Fibroblast of mammary gland (primary cell): ENCODE measurements at regions not wholly inside any gene's neighbourhood (a gene's known extent, or its start where the extent isn't known, plus 50 kb on each side); places are given as distances from the start of the nearest gene placed in this dataset.

ENCODE experiments used
- DNase-seq: peaks from one replicate; pipeline ENCODE4 v3.0.0-alpha.2; 2010; ENCODE audit warnings: low read depth
- H3K4me3 ChIP-seq: 2 replicates; pipeline ENCODE4 v1.5.1; 2011; ENCODE audit warnings: low read depth, mild to moderate bottlenecking, low read length, moderate library complexity; ENCODE audit not compliant: control insufficient read depth
- TF ChIP-seq, protein P1 (sequence below): conservative IDR thresholded peaks from 2 replicates; pipeline ENCODE4 v1.5.1; 2011; ENCODE audit warnings: low read depth, low read length, inconsistent platforms; ENCODE audit not compliant: control insufficient read depth, insufficient read depth

DNA sequence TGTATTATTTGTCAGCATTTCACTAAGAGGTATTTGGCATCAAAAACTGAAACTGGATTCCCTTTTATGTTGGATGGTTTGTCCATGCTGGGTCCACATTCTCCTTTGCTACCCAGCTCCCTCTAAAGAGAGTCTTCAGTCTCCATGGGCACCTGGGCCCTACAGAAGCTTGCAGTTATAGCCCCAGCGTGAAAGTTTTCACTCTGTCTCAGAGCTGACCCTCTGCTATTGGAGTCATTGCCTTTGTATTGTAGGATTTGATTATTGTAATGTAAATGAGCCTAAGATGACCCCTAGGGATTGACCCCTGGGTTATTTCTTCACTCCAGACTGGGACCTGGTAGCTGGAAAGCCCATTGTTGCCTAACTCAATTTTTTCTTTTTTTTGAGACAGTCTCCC, 1026.5 kb upstream of the EEF2KMT start:
- DNase-seq: no peak
- no peak overlapping the region for H3K4me3 ChIP-seq
- TF ChIP-seq, protein P1, sequence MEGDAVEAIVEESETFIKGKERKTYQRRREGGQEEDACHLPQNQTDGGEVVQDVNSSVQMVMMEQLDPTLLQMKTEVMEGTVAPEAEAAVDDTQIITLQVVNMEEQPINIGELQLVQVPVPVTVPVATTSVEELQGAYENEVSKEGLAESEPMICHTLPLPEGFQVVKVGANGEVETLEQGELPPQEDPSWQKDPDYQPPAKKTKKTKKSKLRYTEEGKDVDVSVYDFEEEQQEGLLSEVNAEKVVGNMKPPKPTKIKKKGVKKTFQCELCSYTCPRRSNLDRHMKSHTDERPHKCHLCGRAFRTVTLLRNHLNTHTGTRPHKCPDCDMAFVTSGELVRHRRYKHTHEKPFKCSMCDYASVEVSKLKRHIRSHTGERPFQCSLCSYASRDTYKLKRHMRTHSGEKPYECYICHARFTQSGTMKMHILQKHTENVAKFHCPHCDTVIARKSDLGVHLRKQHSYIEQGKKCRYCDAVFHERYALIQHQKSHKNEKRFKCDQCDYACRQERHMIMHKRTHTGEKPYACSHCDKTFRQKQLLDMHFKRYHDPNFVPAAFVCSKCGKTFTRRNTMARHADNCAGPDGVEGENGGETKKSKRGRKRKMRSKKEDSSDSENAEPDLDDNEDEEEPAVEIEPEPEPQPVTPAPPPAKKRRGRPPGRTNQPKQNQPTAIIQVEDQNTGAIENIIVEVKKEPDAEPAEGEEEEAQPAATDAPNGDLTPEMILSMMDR: no peak

DNA sequence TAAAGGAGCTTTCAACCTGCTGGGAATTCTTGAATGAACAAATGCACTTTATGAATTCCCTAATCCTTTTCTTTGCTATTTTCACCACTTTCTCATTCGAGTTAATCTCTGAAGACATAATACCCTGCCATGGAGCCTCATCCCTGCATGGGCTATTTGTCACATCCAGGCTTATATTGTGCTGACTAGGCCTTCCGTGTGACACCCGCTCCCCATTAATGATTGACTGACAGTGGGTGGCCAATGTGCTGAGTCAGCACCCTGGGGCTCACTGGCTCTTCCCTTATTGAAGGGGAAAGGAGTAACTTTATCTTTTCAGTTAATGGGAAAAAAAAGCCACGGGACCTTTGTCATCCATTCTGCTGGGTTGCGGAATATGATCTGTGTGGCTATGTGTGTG, 1024.8 kb upstream of the EEF2KMT start:
- TF ChIP-seq, protein P1: no peak
- H3K4me3 ChIP-seq: no peak overlapping the region
- DNase-seq: no peak

DNA sequence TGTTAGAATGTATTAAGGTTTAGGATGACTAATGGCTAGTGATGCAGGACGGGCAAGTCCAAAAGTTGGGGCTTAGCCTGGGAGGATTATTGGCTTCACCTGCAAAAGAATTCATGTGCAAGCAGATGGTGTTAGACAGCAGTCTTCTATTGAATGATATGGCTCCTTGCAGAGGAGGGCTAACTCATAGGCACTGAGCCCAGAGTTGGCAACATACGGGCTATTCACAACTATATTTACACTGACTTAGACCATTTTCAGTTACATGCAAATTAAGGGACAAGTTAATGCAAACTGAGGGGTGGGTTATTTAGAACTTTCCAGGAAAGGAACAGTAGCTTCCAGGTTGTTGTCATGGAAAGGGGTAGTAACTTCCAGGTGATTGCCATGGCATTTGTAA, 1017.1 kb upstream of the EEF2KMT start:
- TF ChIP-seq, protein P1: no peak
- no peak overlapping the region for H3K4me3 ChIP-seq
- DNase-seq: no peak

DNA sequence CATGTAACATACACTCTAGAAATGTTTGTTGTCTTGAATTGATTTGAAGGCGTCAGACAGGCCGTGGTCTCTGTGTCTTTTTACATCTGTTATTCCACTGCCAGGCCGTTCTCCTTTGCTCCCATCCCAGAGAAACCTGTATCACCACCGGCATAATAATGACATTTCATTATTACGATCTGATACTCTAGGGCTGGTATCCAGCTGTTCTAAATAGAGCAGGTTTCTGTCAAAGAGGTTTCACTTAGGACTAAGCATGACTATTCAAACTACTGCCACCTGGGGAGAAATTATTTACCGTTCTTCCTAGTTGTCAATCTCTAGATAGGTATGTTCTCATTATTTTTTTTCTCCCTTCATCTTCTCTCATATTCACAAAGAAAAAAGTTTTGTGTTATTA, 1016.2 kb upstream of the EEF2KMT start:
- TF ChIP-seq, protein P1: no peak
- no peak for DNase-seq
- no peak overlapping the region for H3K4me3 ChIP-seq

DNA sequence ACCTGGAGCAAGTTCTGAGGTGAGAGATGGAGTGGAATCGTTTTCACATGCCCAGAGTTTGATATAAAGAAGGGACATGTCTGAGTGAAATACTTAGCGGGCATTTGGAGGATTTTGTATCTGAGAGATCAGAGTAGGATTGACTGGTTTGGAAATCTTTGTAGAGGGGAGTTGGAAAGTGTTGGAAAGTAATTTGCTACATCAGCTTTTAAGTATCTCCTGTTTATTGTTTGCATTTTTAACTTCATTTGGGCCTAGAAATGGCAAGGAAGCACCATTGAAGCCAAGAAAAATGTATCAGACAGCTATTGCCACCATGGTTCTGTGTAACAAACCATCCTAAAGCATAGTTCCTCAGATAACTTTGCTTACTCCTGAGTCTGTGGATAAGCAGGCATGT, 1015.1 kb upstream of the EEF2KMT start:
- H3K4me3 ChIP-seq: no peak overlapping the region
- TF ChIP-seq, protein P1: no peak
- no peak for DNase-seq

DNA sequence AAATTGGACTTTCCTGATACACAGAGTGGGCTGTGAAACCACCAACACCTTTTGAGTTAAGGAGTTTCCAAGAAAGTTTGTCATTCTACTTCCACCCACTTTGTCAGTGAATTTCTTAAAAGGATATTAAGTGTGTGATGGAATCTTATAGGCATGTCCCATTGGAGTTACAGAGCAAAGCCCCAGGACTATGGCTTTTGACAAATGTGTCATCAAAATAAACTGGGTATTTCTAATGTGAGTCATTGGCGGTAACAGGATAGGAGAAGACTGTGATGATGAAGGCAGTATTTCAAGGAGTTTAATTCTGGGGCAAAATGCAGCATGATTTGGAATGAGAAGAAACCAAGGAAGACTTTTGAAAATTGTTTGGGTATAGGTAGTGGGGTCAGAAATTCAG, 1013.8 kb upstream of the EEF2KMT start:
- no peak for DNase-seq
- TF ChIP-seq, protein P1: no peak
- no peak overlapping the region for H3K4me3 ChIP-seq

DNA sequence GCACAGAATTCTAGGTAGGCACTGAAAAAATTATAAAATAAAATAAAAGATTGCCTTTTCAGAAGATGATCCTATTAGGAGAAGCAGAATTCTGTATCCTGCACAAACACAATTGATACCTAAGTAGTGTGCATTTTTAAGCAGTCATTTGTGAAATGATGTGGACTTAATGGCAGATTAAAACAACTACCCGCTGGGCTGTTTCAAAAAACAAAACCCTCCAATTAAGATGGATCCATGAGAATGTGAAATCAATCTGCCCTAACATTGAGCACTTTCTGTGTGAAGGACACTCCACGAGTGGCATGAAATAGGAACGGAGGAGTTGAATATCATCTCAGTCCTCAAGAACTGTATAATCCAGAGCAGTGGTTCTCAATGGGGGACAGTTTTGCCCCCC, 1012.8 kb upstream of the EEF2KMT start:
- DNase-seq: no peak
- H3K4me3 ChIP-seq: no peak overlapping the region
- TF ChIP-seq, protein P1: no peak
